ENCODE measurements at regions not wholly inside any gene's neighbourhood (a gene's known extent, or its start where the extent isn't known, plus 50 kb on each side); places are given as distances from the start of the nearest gene placed in this dataset.

DNA sequence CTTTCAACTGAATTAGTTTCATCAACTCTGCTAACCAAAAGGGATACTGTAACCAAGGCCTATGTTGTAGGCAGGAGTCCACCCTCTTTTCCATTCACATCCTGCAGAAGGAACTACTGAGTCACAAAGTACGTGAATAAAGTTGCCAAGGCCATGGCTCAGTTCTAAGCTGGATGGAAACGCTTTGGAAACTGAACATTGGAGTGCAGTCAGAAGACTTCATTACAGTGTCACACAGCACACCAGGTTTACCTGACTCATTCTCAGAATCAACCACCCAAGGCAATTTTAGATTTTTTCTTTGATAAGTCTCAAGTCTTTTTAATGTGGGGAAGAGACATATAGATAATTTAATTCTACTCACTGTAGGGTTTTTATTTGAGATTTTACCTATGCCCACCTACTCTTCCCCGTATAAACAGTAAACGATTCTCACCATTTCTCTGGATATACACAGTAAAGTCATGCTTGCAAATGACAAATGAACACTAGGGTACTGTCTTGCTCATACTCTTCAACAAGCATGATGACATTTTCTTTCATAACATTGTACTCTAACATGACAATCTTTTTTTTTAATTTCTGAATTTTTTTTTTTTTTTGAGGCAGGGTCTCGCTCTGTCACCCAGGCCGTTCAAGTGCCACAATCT is 58.9 kb upstream of the RBM47 start:
- TF ChIP-seq TAF1 (IDR thresholded peaks at IDR 0.05; ENCODE audit: low read depth, low read length) (no peak), POLR2A (IDR thresholded peaks at IDR 0.05; ENCODE audit: low read depth, low read length) (no peak), POLR2AphosphoS5 (IDR thresholded peaks at IDR 0.05; ENCODE audit: low read depth, low read length) (no peak), SPI1 (IDR thresholded peaks at IDR 0.05; ENCODE audit: low read depth, low read length) (no peak), POU2F2 (IDR thresholded peaks at IDR 0.05; ENCODE audit: low read depth, low read length) (no peak)
